Left colon (tissue), 2 donors: ENCODE measurements at regions not wholly inside any gene's neighbourhood (a gene's known extent, or its start where the extent isn't known, plus 50 kb on each side); places are given as distances from the start of the nearest gene placed in this dataset.
"Not testable (repeated sequence)": the region's sequence is repeated elsewhere in the genome, so short reads cannot be mapped to it uniquely, and the experiment has no call there.

Source experiments
- ATAC-seq: fragments of 200-7000 bp; cut with Tn5 transposase; one replicate; pipeline ENCODE4 v1.9.1; 2020; ENCODE audit warnings: mild to moderate bottlenecking, moderate library complexity
- DNase-seq, 2 donors: peaks; one replicate each; pipeline ENCODE4 v3.0.0-alpha.2; 2020
- intact Hi-C, 2 donors: fragments of 100-400 bp; cut with DNase I in 1 of 2; cut with micrococcal nuclease in 1 of 2; formaldehyde crosslinking; loops; one replicate each; pipeline versions ENCODE4 v1.11.2 to v1.14.0; 2022; cut with DNase I, micrococcal nuclease
- donor health status: DM: no; HTN: no; CAD: no.
- donor health status: DM: yes; HTN: yes; CAD: no.

- ATAC-seq, result no peak
- no peak for DNase-seq
- intact Hi-C loops, result no loop called here
Observed at GRCh38 chr16:10232757-10233156, 50.5 kb upstream of the GRIN2A start.

- DNase-seq, result no peak
- ATAC-seq, result no peak
Observed at GRCh38 chr16:10239640-10240039, 57.4 kb upstream of the GRIN2A start.

DNA sequence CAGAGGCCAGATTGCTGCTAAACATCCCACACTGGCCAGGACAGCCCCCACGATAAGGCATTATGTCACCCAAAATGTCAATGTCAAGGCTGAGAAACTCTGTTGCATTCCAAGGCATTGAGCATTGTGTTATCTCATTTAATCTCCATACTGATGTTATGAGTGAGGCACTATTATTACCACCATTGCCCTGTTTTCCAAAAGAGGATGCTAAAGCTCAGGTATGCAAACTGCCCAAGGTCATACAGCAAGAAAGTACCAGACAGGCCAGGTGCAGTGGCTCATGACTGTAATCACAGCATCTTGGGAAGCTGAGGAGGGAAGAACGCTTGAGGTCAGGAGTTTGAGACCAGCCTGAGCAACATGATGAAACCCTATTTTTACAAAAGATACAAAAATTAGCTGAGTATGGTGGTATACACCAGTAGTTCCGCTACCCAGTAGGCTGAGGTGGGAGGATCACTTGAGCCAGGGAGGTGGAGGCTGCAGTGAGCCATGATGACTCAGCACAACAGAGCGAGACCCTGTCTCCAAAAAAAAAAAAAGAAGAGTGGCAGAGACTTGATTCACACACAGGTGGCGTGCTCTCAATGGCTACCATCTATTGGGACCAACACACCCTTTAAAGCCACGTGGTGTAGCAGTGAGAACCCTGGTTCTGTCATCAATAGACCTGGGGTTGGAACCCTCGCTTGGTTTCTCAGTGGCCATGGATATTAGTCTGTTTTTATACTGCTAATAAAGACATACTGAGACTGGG lies 58.8 kb upstream of the GRIN2A start:
- intact Hi-C loops, result no loop called here
- DNase-seq (no peak), ATAC-seq (no peak)

More at GRCh38 chr16:10239640-10240039, 57.4 kb upstream of the GRIN2A start:
- intact Hi-C loops, result no loop called here

- no peak for DNase-seq
- intact Hi-C loops, result no loop called here
Observed at GRCh38 chr16:10242097-10242496, 59.9 kb upstream of the GRIN2A start.

GRCh38 chr16:10242916-10243315 lies 60.7 kb upstream of the GRIN2A start:
- ATAC-seq, result no peak
- intact Hi-C loops, result no loop called here
- no peak for DNase-seq

More at GRCh38 chr16:10242097-10242496, 59.9 kb upstream of the GRIN2A start:
- ATAC-seq, result no peak

GRCh38 chr16:10245002-10245401 lies 62.8 kb upstream of the GRIN2A start:
- ATAC-seq (no peak), DNase-seq (no peak)
- intact Hi-C loops, result no loop called here

DNA sequence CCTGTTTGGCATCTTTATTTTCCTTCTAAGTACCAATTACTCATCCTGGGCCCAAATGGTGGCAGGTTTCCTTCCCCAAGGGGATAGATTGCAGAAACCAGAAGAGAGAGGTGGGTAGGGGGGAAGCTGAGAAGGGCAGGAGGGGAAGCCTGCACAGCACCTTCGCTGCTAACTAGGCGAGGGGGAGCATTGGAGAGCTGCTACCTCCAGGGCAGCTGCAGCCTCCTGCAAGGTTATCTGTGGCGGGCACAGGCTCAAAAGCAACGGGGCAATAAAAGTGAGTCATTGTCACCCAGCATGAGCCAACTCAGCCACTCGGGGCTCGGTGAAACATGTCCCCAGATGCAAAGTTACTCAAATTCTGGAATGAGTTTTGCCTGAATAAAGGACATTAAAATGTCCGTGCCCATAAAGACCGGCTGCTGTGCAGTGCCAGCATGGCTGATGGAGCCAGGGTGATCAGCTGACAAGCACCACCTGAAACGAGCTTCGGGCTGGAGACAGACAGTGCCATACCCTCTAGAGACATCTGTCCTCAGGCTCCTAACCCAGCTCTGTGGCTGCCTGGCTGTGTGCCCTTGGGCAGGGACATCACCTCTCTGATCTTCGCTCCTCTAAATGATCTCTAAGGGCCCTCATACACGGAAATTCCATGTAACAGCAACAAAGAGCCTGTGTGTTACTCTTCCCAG lies 68.1 kb upstream of the GRIN2A start:
- intact Hi-C loops, result no loop called here
- DNase-seq, result no peak
- ATAC-seq, result peak; percentile 43

DNA sequence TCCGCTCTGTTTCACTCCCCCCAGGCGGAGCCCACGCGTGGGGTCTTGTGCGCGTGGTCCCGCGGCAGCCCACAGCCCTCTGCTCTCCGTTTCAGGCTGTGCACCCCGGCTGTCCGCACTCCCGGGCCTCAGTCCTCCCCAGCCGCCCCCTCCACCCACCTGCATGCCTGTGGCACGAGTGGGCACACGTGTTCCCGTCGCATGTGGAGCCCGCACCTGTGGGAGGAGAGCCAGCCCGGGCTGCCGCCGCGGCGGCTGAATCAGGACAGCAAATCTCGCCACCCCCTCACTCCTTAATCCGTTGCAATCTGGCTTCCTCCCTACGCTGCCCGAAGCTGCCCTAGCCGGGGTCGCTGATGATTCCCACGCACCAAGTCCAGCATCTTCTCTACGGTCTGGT lies 69.9 kb upstream of the GRIN2A start:
- DNase-seq (no peak), ATAC-seq (no peak)
- intact Hi-C loops, result no loop called here

DNA sequence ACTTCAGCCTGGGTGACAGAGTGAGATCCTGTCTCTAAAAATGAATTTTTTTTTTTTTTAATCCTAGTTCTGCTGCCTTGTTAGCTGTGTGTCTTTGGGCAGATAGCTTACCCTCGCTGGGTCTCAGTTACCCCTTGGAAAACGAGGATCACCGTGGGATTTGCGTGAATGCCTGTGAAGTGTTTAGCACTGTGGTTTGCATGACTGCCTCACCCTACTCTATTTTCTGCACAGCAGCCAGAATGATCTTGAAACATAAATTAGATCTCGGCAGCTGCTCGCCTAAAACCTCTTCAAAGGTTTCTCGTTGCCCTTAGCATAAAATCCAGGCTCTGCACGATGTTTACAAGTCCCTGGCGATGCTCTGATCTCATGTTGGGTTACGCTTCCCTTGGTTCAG lies 71.2 kb upstream of the GRIN2A start:
- intact Hi-C loops, result no loop called here
- ATAC-seq, result no peak
- DNase-seq, result no peak

GRCh38 chr16:10255728-10256127 lies 73.5 kb upstream of the GRIN2A start:
- ATAC-seq (no peak), DNase-seq (no peak)
- intact Hi-C loops, result loop anchor here in 1 of 2 donors (2.0 kb wide), 1 partner anchor 253 kb away; no protein-coding TSS in a partner anchor

- DNase-seq, result peak in 1 of 2 donors; percentile 31
- intact Hi-C loops, result loop anchor here in 1 of 2 donors (2.0 kb wide), 1 partner anchor 252 kb away; no protein-coding TSS in a partner anchor
- peak; percentile 73 for ATAC-seq
Observed at GRCh38 chr16:10256784-10257641, 74.8 kb upstream of the GRIN2A start.

GRCh38 chr16:10257642-10258251 lies 75.5 kb upstream of the GRIN2A start:
- not testable (repeated sequence) for ATAC-seq, DNase-seq
- intact Hi-C loops, result loop anchor here in 1 of 2 donors (2.0 kb wide), 1 partner anchor 251 kb away; no protein-coding TSS in a partner anchor

- intact Hi-C loops, ATAC-seq, DNase-seq: not testable (repeated sequence)
Observed at GRCh38 chr16:10258930-10259603, 76.8 kb upstream of the GRIN2A start.

GRCh38 chr16:10261077-10261476 lies 78.8 kb upstream of the GRIN2A start:
- DNase-seq (no peak), ATAC-seq (no peak)
- intact Hi-C loops, result no loop called here

GRCh38 chr16:10261526-10261925 lies 79.3 kb upstream of the GRIN2A start:
- ATAC-seq, intact Hi-C loops, DNase-seq: not testable (repeated sequence)

DNA sequence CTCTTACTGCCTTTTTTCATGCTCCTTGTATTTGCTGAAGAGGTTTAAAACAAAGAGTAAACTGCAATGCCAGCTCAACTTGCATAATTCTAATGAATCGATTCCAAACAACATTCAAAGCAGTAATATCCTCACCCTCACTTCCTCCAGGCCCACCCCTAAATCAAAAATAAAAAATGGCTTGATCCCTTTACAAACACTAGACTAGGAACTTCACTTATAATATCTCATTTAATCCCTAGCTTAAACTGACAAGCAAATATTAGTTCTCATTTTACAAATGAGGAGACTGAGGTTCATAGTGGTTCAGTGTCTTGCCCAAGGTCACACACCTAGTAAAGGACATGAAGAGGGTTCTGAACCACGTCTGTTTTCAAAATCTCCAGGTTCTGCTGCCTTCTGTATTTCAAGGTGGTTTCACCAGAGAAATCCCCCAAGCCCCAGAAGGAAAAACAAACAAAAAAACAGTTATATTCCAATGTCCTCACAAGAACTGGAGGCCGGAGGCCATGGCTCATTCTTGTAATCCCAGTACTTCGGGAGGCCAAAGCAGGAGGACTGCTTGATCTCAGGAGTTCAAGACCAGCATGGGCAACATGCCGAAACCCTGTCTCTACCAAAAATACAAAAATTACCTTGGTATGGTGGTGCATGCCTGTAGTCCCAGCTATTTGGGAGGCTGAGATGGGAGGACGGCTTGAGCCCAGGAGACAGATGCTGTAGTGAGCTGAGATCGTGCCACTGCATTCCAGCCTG lies 80.3 kb upstream of the GRIN2A start:
- DNase-seq (no peak), ATAC-seq (no peak)
- intact Hi-C loops, result no loop called here

DNA sequence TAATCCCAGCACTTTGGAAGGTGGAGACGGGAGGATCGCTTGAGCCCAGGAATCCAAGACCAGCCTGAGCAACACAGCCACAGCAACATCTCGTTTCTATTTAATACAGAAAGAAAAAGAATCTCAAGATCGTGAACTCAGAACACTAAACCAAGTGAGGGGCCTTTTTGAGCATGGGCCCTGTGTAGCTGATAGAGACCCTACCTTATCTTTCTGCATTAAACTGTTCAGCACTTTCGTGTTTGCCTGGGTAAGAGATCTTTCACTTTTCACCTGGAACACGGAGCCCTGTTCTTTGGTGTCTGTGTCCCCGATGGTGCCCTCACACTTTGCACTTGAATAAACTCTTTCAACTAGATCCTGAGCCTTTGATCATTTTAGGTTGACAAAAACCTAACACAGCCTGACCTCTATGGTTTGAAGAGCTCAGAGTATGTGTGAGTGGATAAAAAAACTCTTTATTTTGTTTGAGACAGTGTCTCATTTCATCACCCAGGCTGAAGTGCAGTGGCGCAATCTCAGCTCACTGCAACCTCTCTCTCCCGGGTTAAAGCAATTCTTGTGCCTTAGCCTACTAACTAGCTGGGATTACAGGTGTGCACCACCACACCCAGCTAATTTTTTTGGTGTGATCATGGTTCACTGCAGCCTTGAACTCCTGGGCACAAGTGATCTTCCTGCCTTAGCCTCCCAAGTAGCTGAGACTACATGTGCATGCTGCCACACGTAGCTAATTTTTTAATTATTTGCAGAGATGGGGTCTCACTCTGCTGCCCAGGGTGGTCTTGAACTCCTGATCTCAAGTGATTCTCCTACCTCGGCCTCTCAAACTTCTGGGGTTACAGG lies 83.8 kb upstream of the GRIN2A start:
- ATAC-seq (no peak), DNase-seq (no peak)
- intact Hi-C loops, result no loop called here
